Stimulated activated CD4-positive, alpha-beta T cell treated with anti-CD3 and anti-CD28 coated beads, Interleukin-12 subunit alpha, Interleukin-12 subunit beta, amount 100 ng/mL, for 24 hours (primary cell): ENCODE measurements at regions not wholly inside any gene's neighbourhood (a gene's known extent, or its start where the extent isn't known, plus 50 kb on each side); places are given as distances from the start of the nearest gene placed in this dataset.

ENCODE experiments used
- DNase-seq, 2 experiments: peaks; one replicate each; pipeline ENCODE4 v3.0.0-alpha.2; 2020; ENCODE audit warnings: low read depth in 2 of 2

DNA sequence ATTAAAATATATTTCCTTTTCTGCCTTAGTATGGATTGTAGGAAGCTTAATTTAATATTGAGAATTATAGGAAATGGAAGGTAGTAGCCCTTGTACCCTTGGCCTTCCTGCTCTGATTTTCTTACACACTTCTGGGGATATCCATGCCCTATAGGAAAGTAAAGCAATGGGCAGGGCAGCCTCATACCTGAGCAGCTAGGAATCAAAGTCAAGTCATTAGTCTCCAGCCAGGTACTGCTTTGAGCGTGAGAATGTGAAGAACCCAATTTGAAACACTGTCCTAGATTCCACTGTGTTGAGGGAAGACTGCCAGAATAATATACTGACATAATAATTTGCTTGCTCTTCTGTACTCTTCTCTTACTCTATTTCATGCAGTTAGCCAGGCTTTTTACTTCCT, 51.0 kb upstream of the L3MBTL3 start:
- DNase-seq: no peak

- DNase-seq: no peak
These were observed 52.3 kb upstream of the L3MBTL3 start for GRCh38 chr6:129966125-129966524.

DNA sequence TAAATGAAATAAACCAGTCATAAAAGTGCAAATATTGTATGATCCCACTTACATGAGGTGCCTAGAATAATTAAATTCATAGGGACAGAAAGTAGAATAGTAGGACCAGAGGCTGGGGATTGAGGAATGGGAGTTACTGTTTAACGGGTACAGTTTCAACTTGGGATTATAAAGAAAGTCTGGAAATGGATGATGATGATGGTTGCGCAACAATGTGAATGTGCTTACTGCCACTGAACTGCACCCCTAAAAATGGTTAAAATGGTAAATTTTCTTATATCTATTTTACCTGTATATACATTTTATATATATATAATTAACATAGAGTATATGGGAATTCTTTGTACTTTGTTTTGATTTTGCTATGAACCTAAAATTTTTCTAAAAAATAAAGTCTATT, 53.3 kb upstream of the L3MBTL3 start:
- no peak for DNase-seq

GRCh38 chr6:129959358-129959930, 58.9 kb upstream of the L3MBTL3 start:
- DNase-seq: no peak

DNA sequence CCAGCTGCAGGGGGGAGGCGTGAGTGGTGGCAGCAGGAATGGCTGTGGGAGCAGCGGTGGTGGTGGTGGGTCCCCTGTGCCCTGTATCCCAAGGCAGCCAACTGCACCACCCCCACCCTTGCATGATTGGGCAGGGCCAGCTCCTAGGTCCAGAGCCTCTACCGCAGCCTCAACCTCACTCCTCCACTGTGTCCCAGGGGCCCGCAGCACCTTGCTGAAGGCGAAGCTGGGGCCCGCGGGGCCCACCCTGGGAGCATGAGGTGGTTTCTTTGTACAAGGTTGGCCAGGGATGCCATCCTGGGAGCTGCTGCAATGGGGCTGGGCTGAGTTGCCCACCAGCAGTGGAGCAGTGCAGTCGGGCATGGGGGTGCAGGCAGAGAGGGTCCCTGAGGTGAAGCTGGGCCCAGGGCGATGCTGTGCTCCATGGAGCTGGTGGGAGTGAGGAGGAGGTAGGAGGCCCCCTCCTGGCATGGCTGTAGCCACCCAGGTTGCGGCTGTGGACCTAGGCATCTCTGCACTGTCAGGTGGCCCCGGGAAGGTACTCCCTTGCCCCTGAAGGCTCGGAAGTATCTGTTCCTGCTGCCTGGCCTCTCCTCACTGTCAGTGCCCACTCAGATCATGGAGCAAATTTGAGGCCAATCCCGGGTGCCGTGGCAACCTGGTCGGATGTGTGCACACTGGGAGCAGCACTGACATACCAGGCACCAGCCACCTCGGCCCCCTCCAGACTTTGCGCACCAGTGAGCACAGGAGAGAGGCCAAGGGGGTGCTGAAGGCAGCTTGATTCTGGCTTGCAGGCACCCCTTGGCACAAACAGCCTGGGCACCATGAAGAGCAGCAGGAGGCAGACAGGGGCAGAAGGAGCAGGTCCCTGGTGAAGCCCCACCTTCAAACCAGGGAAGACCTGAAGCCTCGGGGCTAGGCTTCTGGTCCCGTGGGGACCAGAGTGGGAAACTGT, 60.2 kb upstream of the L3MBTL3 start:
- DNase-seq: no peak

DNA sequence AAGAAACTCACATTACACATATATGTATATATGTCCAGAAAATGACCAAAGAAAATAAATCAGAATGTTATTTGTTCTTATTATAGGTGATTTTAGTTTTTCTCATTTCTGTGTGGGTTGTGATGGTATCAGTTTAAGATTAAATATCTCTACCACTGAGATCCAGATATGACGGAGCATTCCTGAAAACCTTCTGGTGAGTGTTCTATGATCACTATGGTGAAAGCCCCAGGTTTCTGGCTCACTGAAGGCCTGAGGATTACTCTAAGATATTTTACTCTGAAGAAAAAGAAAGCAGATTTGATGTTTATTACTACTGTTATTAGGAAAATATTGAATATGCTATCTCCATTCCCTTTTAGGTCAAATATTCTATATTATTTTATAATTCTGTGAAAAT, 62.8 kb upstream of the L3MBTL3 start:
- no peak for DNase-seq

GRCh38 chr6:129954749-129955431, 63.5 kb upstream of the L3MBTL3 start:
- no peak for DNase-seq

DNA sequence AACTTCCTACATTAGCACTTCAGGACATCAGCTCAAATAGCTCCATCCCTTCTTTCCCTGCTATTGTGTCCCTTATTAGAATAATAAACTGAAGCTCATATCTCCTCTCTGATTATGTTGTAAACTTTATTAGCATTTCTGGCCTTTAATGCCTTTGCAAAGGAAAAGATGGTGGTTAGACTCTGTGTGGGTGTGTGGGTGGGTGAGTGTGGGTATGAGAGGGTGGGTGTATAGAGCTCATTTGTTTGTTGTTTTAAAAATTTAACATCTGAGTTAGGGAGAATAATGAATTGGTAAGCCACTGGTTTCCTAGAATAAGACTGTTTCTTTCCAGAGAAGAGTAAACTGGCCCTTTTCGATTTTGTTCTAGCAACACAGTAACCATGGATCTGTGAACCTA, 70.6 kb upstream of the L3MBTL3 start:
- no peak for DNase-seq

GRCh38 chr6:129946439-129947140, 71.8 kb upstream of the L3MBTL3 start:
- DNase-seq: no peak

- DNase-seq: no peak
These were observed 74.6 kb upstream of the L3MBTL3 start for GRCh38 chr6:129943637-129944271.

GRCh38 chr6:129940454-129941195, 77.8 kb upstream of the L3MBTL3 start:
- no peak for DNase-seq

- DNase-seq: no peak
These were observed 77.3 kb upstream of the TMEM244 start for GRCh38 chr6:129938249-129939020.

GRCh38 chr6:129936329-129937165, 75.4 kb upstream of the TMEM244 start:
- DNase-seq: peak in 1 of 2 experiments; percentile 32

- no peak for DNase-seq
These were observed 71.2 kb upstream of the TMEM244 start for GRCh38 chr6:129932321-129932720.

- no peak for DNase-seq
These were observed 68.3 kb upstream of the TMEM244 start for GRCh38 chr6:129929433-129929832.

DNA sequence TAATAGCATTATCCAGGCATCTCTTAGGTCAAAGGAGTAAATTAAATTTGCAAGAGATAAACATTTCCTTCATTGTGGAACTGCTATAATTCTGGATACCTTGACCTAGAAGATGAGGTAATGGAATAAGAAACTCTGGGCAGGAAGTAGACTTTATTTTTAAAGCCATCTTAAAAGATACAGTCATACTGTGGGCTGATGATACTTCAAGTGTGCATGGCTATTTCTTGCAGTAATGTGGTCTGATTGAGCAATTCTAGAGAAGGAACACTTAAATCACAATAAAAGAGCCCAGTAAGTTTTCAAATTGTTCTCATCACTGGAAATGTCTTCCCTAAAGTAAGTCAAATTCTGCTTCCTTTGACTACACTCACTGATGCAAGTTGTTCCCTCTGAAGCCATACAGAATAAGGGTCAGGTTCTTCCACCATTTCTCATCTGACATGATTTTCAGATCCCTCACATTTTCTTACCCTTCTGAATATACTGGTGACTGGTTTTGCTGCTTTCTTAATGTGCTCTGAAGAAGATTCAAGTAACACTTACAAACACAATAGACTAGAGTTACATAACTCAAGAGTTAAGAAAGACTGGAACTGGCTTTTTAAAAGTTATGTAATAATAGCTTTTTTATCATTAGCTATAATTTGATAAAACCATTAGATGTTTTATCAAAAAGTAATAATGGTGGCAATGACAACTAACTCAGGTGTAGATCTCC, 62.6 kb upstream of the TMEM244 start:
- DNase-seq: no peak

DNA sequence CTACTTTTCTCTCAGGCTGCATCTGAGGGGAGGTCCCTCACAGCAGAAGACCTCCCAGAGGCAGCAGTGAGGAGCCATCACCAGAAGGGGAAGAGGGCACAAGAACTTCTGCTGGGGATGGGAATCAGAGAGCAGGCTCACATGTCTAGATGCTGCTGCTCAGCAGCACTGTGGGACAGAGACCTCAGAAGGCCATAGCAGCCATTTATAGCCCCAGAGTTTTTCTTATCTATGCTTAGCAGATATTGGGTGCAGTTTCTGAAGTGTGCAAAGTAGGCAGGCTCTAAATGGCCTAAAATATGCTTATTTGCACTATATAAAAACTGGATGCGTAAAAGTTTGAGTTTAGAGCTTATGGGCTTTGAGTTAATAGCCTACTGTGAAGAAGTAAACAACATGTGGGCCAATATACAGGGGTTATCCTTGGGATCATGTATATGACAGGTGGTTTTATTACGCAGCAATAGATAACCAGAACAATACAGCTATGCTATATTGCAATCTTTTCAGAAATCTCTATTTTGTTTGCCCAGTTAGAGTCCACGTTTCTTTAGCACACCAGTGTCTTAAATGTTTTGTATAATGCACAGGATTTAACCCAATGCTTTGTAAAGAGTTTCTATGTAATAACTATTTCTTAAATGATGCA, 60.2 kb upstream of the TMEM244 start:
- no peak for DNase-seq
